Transverse colon (tissue), 4 donors: ENCODE measurements at regions not wholly inside any gene's neighbourhood (a gene's known extent, or its start where the extent isn't known, plus 50 kb on each side); places are given as distances from the start of the nearest gene placed in this dataset.

Experiments used
- EP300 ChIP-seq: sonication (generic); formaldehyde crosslinking; IDR thresholded peaks from one replicate; pipeline ENCODE4 v1.6.1; 2017; ENCODE audit warnings: antibody characterized with exemption, low read depth
- POLR2A ChIP-seq: fragments of 450-650 bp; IDR thresholded peaks from one replicate; pipeline ENCODE4 v1.6.1; 2016; ENCODE audit warnings: antibody characterized with exemption, mild to moderate bottlenecking, moderate library complexity
- POLR2AphosphoS5 ChIP-seq, 3 donors: sonication (generic); formaldehyde crosslinking; IDR thresholded peaks; one replicate each; pipeline ENCODE4 v1.6.1; 2016; ENCODE audit warnings: antibody characterized with exemption in 3 of 3
- TF ChIP-seq, protein P1 (sequence below), 5 experiments: fragments of 200-600 bp in 3 of 5; fragments of 450-650 bp in 2 of 5; sonication (generic) in 3 of 5; IDR thresholded peaks; 1 replicate in 2 of 5; 2 replicates in 3 of 5; pipeline ENCODE4 v1.5.1; 2016 to 2017; ENCODE audit warnings: antibody characterized with exemption in 5 of 5, inconsistent platforms in 3 of 5, mild to moderate bottlenecking in 2 of 5, moderate library complexity in 1 of 5

- TF ChIP-seq, protein P1, sequence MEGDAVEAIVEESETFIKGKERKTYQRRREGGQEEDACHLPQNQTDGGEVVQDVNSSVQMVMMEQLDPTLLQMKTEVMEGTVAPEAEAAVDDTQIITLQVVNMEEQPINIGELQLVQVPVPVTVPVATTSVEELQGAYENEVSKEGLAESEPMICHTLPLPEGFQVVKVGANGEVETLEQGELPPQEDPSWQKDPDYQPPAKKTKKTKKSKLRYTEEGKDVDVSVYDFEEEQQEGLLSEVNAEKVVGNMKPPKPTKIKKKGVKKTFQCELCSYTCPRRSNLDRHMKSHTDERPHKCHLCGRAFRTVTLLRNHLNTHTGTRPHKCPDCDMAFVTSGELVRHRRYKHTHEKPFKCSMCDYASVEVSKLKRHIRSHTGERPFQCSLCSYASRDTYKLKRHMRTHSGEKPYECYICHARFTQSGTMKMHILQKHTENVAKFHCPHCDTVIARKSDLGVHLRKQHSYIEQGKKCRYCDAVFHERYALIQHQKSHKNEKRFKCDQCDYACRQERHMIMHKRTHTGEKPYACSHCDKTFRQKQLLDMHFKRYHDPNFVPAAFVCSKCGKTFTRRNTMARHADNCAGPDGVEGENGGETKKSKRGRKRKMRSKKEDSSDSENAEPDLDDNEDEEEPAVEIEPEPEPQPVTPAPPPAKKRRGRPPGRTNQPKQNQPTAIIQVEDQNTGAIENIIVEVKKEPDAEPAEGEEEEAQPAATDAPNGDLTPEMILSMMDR (IDR thresholded peaks at IDR 0.05), result no peak
- no peak for TF ChIP-seq POLR2A
- TF ChIP-seq POLR2AphosphoS5 (IDR thresholded peaks at IDR 0.05), result no peak
- no peak for TF ChIP-seq EP300
These were observed 372.4 kb upstream of the RPS6KA3 start for GRCh38 chrX:20639115-20639514.
